ENCODE measurements at regions not wholly inside any gene's neighbourhood (a gene's known extent, or its start where the extent isn't known, plus 50 kb on each side); places are given as distances from the start of the nearest gene placed in this dataset.

DNA sequence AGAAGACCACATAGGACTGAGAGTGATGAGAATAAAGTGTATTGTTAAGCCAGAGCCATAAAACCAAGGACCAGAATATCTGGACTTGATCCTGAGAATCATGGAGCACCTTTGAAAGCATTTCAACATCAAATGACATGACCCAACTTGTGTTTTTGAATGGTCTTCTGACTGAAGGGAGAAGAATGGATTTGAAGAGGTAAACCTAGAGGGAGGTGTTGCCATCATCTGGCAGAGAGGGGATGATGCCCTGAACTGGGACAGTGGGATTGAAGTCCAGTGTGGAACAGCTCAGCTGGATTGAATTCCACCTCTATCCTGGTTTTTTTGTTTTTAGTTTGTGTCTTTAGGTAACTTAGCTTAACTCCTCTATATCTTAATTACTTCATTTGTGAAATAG is 570.0 kb downstream of the TBC1D32 start:
- TF ChIP-seq POLR2A (IDR thresholded peaks at IDR 0.05), result no peak
- no peak for TF ChIP-seq POLR2AphosphoS5 (IDR thresholded peaks at IDR 0.05)

Data from gastroesophageal sphincter (tissue), 2 donors.